Stimulated activated CD8-positive, alpha-beta memory T cell treated with anti-CD3 and anti-CD28 coated beads, Interleukin-15, amount 100 ng/mL, for 48 hours (primary cell): ENCODE measurements at regions not wholly inside any gene's neighbourhood (a gene's known extent, or its start where the extent isn't known, plus 50 kb on each side); places are given as distances from the start of the nearest gene placed in this dataset.

Experiments used
- DNase-seq, 2 donors: peaks; one replicate each; pipeline ENCODE4 v3.0.0-alpha.2; 2020; ENCODE audit warnings: low read depth in 2 of 2

- DNase-seq, result no peak
Measured at GRCh38 chr2:196356332-196356731, 185.0 kb upstream of the STK17B start.

DNA sequence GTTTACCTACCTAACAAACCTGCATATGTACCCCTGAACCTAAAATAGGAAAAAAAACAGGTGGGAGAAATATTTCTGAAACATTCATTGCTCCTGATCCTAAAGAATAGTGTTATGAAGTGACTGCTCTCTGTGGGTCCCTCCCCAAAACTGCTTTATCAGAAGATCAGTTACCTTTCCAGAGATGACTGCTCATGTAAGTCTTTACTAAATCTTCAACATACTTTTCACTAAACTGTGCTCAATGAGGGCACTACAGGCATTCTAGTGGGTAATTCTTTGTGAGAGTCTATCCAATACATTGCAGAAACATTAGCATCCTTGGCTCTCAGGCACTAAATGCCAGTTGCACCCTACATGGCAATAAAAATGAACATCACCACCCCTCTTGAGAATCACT, 189.3 kb upstream of the STK17B start:
- no peak for DNase-seq

- no peak for DNase-seq
Measured at GRCh38 chr2:196361606-196362326, 190.4 kb upstream of the STK17B start.

- no peak for DNase-seq
Measured at GRCh38 chr2:196362973-196363549, 191.7 kb upstream of the STK17B start.

GRCh38 chr2:196365145-196365544, 193.8 kb upstream of the STK17B start:
- no peak for DNase-seq

DNA sequence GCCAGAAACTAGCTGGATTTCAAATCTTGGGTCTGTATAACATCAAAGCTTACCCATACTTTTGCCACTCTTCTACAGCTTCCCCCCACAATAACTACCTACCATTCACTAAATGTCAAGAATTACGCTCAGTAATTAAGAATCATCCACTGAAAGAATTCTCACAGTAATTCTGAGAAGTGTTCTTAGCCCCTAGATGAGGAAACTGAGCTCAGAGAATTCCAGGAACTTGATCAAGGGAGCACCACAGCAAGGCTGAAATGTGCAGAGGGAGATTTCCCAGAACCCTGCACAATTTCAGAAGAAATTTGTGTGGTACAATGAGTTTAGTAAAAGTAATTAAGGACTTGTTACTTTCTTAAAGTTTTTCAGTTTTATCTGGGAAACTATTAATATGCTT, 194.5 kb upstream of the STK17B start:
- DNase-seq, result no peak

- no peak for DNase-seq
Measured at GRCh38 chr2:196367633-196368032, 196.3 kb upstream of the STK17B start.

- DNase-seq, result no peak
Measured at GRCh38 chr2:196368546-196369225, 197.3 kb upstream of the STK17B start.

GRCh38 chr2:196369967-196370366, 198.6 kb upstream of the STK17B start:
- no peak for DNase-seq

DNA sequence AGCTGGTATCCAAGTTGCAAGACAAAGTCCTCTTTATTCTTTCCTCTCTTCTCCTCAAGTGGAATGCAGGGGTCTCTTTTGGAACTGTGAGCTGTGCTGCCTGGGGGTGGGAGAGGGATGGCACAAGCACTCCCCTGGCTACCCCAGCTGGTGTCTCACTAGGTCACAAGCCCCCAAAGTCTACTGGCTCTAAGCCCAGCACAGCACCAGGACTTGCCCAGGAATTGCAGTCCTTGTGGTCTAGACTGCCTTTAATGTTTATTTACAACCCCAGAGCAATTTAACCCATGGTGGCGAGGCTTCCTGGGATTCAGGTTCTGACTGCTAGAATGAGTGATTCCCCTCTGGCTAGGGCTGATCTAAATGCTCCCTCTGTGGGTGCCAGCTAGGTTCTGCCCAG, 199.0 kb upstream of the STK17B start:
- DNase-seq, result no peak

DNA sequence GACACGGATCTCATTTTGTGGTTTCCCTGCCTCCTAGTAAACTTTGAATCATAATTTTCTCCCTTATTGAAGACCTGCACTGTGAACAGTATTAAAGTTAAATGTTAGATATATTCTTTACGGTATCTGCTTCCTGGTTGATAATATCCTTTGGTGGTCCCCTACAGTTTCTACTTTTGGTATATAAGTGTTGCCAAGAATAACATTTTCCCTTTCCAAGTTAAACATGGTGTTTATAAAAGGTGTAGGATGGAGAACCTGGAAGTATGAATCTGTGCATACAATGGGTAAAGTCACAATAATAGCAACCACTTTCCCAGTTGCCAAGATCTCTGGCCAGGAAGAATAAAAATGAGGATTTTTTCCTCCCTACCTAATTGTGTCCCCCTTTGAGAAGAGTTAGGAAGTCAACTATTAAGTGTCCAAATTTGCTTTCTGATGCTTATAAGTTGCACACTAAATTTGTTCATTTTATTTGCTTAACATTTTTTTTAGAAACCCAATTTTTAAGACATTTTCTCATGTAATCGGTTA, 201.0 kb upstream of the STK17B start:
- no peak for DNase-seq

DNA sequence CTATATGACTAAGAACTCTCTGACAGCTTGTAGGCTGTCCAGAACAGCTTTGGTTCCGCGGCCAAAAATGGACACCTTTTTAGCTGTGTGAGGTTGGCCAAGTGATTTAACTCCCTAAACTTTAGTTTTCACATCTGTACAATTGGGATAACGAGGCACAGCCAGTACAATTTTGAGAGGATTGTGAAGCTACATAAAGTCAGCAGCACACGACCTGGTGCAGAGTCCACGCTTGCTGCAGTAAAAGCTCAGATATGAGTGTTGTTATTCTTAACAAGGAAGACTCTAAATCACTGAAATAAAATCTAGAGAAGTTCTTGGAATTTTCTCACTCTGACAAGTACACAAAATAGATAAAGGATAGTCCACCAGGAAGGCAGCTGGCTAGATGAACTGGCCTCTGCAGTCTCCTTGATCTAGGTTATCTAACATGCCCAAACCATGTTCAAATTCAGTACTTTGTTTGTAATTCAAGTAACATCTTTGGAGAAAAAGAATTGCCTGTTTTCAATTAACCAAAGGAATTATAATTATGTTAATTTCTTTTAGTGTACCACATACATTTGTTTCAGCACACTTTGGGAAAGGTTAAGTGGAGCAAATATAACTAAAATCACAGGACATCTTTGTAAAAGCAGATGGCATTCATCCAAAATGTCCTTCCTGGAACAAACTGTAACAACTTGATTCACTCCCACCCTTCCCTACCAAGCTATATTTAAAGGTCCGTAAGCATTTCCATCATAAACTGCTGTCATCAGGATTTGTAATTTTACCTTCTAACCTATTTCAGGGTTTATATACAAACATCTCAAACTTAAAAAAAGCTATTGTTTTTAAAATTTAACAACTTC, 201.7 kb upstream of the STK17B start:
- DNase-seq, result no peak

DNA sequence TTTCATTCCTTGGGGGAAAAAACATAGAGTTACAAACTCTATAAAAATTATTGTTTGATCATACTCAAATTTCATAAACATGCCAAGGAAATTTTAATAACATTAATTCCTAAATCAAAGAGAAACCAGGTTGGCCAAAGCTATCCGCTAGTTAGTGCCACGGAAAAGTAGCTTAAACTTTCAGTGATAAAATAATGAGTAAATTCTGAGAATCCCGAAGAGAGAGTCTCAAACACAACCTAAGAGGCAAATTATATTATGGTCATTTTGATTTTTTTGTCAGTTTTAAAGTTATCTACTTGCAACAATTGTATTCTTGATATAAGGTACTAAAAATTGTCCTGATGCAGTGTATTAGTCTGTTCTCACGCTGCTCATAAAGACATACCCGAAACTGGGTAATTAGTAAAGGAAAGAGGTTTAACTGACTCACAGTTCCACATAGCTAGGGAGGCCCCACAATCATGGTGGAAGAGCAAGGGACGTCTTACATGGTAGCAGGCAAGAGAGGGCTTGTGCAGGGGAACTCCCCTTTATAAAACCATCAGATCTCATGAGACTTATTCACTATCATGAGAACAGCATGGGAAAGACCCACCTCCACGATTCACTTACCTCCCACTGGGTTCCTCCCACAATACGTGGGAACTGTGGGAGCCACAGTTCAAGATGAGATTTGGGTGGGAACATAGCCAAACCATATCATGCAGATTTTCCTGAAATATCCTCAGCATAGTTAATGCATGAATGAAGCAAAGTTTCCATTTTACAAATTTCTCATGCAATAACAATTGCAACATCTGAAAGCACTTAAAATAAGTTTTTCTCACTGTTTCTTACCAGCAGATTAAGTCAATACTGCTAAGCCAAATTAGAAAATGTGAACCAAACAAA, 205.9 kb upstream of the STK17B start:
- peak; percentile 19 to 26 for DNase-seq

DNA sequence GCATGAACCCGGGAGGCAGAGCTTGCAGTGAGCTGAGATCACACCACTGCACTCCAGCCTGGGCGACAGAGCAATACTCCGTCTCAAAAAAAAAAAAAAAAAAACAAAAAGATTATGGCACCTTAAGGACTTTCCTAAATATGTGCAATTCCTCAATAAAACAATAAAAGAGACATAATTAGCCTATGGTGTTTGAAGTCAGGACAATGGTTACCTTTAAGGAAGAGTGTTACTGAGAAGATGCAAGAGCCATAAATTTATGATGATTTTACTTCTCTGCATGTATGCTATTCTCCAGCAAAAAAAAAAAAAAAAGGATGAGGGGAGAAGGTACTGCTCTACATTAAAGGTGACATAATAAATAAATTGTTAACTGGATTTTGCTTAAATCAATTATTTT, 208.2 kb upstream of the STK17B start:
- DNase-seq, result no peak

- DNase-seq, result no peak
Measured at GRCh38 chr2:196380098-196380497, 208.7 kb upstream of the STK17B start.

DNA sequence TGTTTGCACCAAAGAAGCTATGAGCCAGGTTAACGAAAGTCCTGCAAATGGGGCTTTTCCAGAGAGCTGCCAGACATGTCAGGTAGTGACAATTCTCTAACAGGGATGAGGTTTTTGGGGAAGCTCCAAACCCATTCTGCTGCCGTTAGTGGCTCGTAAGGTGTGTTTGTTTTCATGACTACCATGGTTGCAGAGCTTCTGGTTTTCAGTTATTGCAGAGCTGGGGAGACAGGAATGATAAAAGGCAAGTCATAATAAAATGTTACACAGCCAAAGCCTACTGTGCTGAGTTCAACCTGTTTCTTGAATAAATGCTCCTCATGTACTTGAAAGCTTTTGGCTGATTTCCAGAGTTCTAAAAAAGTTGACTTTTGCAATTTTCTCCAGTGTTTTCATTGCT, 209.2 kb upstream of the STK17B start:
- DNase-seq, result no peak

DNA sequence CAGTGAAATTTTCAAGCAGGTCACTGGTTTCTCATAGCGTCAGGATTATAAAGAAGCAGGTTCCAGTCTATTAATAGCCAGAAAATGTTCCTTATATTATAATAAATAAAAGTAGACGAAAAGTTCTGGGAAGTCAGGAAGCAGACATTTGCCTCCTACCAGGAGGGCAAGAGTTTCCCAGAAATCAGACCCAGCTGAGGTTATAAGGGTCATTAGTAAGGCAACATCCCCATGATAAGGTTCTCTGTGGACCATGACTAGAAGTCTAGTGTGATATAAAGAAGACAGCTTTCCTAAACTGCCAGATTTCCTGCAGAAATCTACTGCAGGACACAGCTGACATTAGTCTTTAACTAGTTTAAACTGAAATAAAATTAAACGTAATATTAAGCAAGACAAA, 210.1 kb upstream of the STK17B start:
- DNase-seq, result no peak

DNA sequence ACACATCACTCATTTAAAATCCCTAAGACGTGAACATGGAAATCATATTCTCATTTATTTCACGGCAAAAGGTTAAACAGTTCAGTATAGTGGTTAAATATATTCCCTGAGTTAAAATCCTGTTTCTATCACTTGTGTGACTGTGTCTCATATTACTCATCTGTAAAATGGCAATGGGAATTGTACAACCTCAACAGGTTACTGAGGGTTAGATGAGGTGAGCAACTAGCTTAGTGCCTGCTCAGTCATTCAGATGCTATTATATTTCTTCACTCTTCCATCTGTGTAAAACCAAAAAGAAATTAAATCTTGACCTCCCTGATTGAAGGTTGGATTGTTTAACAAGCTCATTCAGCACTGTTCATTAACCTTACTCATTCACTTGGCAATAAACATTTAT, 212.4 kb upstream of the STK17B start:
- DNase-seq, result no peak

- no peak for DNase-seq
Measured at GRCh38 chr2:196384729-196385128, 213.4 kb upstream of the STK17B start.

GRCh38 chr2:196389670-196390069, 218.3 kb upstream of the STK17B start:
- DNase-seq, result peak in 1 of 2 donors; percentile 11
